ENCODE measurements at regions not wholly inside any gene's neighbourhood (a gene's known extent, or its start where the extent isn't known, plus 50 kb on each side); places are given as distances from the start of the nearest gene placed in this dataset.

DNA sequence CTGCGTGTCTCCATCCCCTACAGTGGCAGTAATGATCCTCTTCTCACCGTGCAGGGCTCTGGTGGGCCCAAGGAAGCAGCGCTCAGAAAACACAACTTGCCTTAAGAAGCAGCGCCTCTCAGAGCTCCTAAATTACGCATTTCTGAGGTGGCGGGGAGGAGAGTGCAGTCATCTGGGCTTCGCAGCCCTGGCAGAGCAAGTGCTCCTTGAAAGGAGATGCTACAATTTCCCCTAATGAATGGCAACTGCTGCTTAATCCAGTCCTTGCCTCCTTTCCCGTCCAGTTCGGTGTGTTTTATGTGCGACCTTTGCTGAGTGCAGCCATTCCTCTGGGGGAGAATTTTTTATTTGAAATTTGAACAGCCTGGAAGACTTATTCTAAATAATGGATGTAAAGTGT, 287.3 kb downstream of the PTPRU start:
- ATAC-seq: no peak

DNA sequence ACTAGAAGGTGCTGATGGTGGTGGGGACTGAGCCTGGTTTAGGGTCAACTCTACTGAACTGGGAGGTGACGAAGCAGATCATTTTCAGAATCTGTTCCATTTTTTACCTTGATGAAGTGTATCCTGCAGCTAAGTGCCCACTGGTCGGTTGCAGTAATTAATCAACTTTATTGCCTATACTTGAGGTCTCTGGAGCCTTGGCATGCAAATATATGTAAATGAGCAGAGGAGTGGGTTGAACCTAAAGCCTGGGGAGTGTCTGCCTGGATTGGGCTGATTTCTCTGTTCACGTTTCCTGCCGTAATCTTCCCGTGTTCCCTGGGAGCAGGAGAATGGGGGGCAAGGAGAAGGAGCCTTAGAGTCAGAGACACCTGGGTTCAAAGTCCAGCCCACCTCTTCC, 286.8 kb downstream of the PTPRU start:
- H3K4me1 ChIP-seq (ENCODE audit: low read depth): no peaks in the 10 kb centered on the region
- H3K36me3 ChIP-seq (ENCODE audit: low read depth): no peaks in the 10 kb centered on the region
- no peak for ATAC-seq
- H3K9me3 ChIP-seq: no peaks in the 10 kb centered on the region
- intact Hi-C loops (cut with DNase I, micrococcal nuclease): no loop called here
- no peak overlapping the region for H3K4me3 ChIP-seq
- TF ChIP-seq, protein P1, sequence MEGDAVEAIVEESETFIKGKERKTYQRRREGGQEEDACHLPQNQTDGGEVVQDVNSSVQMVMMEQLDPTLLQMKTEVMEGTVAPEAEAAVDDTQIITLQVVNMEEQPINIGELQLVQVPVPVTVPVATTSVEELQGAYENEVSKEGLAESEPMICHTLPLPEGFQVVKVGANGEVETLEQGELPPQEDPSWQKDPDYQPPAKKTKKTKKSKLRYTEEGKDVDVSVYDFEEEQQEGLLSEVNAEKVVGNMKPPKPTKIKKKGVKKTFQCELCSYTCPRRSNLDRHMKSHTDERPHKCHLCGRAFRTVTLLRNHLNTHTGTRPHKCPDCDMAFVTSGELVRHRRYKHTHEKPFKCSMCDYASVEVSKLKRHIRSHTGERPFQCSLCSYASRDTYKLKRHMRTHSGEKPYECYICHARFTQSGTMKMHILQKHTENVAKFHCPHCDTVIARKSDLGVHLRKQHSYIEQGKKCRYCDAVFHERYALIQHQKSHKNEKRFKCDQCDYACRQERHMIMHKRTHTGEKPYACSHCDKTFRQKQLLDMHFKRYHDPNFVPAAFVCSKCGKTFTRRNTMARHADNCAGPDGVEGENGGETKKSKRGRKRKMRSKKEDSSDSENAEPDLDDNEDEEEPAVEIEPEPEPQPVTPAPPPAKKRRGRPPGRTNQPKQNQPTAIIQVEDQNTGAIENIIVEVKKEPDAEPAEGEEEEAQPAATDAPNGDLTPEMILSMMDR (IDR thresholded peaks at IDR 0.05): no peak
- no peak for DNase-seq

More for the DNA sequence above, 287.3 kb downstream of the PTPRU start:
- Histone ChIP-seq H3K4me1 (ENCODE audit: low read depth) (no peaks in the 10 kb centered on the region), H3K4me3 (no peak overlapping the region), H3K9me3 (no peaks in the 10 kb centered on the region), H3K36me3 (ENCODE audit: low read depth) (no peaks in the 10 kb centered on the region)
- TF ChIP-seq, protein P1 (IDR thresholded peaks at IDR 0.05): no peak
- intact Hi-C loops (cut with DNase I, micrococcal nuclease): no loop called here
- no peak for DNase-seq

DNA sequence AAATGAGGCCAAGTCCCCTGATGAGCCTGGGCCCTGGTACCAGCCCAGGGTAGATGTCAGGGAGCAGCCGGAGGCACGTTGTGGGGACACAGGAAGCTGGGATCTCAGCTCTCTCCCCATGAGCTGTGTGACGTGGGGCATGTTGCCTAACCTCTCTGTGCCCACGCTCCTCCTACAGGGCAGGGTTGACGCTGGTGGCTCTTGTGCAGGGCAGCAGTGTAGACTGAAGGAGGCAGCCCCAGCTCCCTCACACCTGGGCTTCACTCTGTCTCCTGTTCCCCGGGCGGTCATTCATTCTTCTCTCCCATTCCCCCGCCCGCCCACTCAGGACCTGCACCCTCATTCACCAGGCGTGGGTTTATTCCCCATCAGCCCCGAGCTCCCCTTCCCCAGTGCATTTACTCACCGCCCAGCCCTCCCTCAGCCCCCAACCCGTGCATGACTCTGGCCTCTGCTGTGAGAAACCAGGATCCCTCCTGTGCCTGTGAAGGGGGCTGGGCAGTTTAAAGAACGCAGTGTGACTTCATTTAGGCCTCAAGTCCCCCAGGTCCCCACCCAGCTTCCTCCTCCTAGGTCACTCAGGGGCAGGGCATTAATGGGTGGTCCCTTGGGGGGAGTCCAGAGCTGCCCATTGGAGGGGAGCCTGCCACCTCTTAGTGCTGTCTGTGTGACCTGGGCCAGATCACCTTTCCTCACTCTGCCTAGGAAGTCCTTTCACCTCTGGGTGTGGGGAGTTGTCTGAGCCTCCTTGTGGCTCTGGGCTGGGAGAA, 285.7 kb downstream of the PTPRU start:
- TF ChIP-seq, protein P1 (IDR thresholded peaks at IDR 0.05): no peak
- Histone ChIP-seq H3K4me3 (no peak overlapping the region), H3K36me3 (ENCODE audit: low read depth) (no peaks in the 10 kb centered on the region), H3K9me3 (no peaks in the 10 kb centered on the region), H3K4me1 (ENCODE audit: low read depth) (no peaks in the 10 kb centered on the region)
- no peak for ATAC-seq
- no peak for DNase-seq
- intact Hi-C loops (cut with DNase I, micrococcal nuclease): no loop called here

DNA sequence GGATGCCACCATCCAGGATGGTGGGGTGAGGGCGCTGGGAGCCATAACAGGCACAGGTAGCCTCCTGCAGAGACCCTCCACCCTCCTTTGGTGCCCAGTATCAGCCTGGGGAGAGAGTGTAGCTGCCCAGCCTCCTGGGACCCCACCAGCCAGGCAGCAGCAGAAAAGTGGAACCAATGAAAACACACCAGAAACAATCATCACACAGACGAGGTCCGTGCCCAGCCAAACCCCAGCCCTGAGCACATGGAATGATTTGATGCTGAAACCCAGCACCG, 285.1 kb downstream of the PTPRU start:
- DNase-seq (no peak), ATAC-seq (no peak)
- no peak overlapping the region for H3K4me3 ChIP-seq
- intact Hi-C loops (cut with DNase I, micrococcal nuclease): no loop called here
- H3K36me3 ChIP-seq (ENCODE audit: low read depth): no peaks in the 10 kb centered on the region
- H3K9me3 ChIP-seq: no peaks in the 10 kb centered on the region
- TF ChIP-seq, protein P1 (IDR thresholded peaks at IDR 0.05): no peak
- H3K4me1 ChIP-seq (ENCODE audit: low read depth): no peaks in the 10 kb centered on the region

DNA sequence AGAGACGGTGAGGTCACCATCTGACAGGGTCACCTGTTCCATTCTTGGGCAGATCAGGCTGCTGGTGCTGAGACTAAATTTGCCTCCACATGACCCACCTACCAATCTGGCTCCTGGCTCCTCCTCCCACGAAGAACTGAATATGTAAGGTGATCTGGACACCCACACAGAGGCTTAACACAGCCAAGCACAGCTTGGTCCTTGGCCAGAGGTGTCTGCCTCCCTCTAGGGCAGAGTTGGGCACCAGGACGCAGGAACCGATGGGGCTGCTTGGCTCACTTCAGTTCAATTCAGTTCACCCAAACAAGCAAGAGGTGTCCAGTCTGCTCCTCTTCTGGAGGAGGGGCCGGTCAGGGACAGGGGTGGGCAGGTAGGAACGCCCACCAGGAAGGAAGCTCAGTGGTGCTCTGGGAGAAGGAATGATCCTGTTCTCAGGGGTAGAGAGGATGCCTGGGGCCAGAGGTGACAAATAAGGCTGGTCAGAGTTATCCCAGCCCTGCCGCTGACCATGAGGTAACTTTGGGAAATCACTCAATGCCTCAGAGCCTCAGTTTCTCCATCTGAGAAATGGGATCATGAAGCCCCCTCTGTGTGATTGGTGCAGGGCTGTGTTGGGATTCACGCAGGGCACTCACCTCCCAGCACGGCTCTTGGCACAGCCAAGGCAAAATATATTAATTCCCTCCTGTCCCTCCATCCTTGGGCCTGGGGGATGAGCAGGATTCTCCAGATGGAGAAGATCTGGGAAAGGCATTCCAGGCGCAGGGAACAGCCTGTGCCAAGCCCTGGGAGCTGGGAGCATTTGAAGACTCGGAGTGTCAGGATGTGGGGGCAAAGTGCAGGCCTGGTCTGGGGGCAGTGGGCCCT, 284.5 kb downstream of the PTPRU start:
- Histone ChIP-seq H3K4me1 (ENCODE audit: low read depth) (no peaks in the 10 kb centered on the region), H3K36me3 (ENCODE audit: low read depth) (no peaks in the 10 kb centered on the region), H3K9me3 (no peaks in the 10 kb centered on the region), H3K4me3 (no peak overlapping the region)
- DNase-seq (no peak), ATAC-seq (no peak)
- intact Hi-C loops (cut with DNase I, micrococcal nuclease): no loop called here
- TF ChIP-seq, protein P1 (IDR thresholded peaks at IDR 0.05): no peak

Data from mucosa of descending colon (tissue), 3 donors.